ENCODE measurements at regions not wholly inside any gene's neighbourhood (a gene's known extent, or its start where the extent isn't known, plus 50 kb on each side); places are given as distances from the start of the nearest gene placed in this dataset.

- Histone ChIP-seq H3K9ac (no peak overlapping the region), H3K36me3 (ENCODE audit: control insufficient read depth, insufficient read depth, low read length) (no peaks in the 10 kb centered on the region), H3K27ac (no peak overlapping the region), H3K79me2 (no peaks in the 10 kb centered on the region), H3K4me1 (no peaks in the 10 kb centered on the region), H3K27me3 (ENCODE audit: control insufficient read depth, insufficient read depth, low read length) (no peaks in the 10 kb centered on the region), H2AFZ (no peak overlapping the region), H3K4me2 (ENCODE audit: low read length) (no peak overlapping the region), H3K4me3 (ENCODE audit: low read depth, low read length) (no peak overlapping the region), H3K9me3 (ENCODE audit: control insufficient read depth, low read length) (no peaks in the 10 kb centered on the region)
- no peak for TF ChIP-seq CTCF (IDR thresholded peaks at IDR 0.05)
These were observed 308.5 kb downstream of the KCNS3 start for GRCh38 chr2:18186816-18187613.

- no peaks in the 10 kb centered on the region for H3K27me3 ChIP-seq (ENCODE audit: control insufficient read depth, insufficient read depth, low read length)
- H3K27ac ChIP-seq: no peak overlapping the region
- TF ChIP-seq CTCF (IDR thresholded peaks at IDR 0.05): no peak
- H3K4me3 ChIP-seq (ENCODE audit: low read depth, low read length): no peak overlapping the region
- no peak overlapping the region for H2AFZ ChIP-seq
- no peaks in the 10 kb centered on the region for H3K36me3 ChIP-seq (ENCODE audit: control insufficient read depth, insufficient read depth, low read length)
- H3K9me3 ChIP-seq (ENCODE audit: control insufficient read depth, low read length): no peaks in the 10 kb centered on the region
- no peak overlapping the region for H3K4me2 ChIP-seq (ENCODE audit: low read length)
- H3K9ac ChIP-seq: no peak overlapping the region
- no peaks in the 10 kb centered on the region for H3K79me2 ChIP-seq
- no peaks in the 10 kb centered on the region for H3K4me1 ChIP-seq
These were observed 304.4 kb downstream of the KCNS3 start for GRCh38 chr2:18182861-18183260.

GRCh38 chr2:18180912-18181311, 302.4 kb downstream of the KCNS3 start:
- H3K27ac ChIP-seq: no peak overlapping the region
- TF ChIP-seq CTCF (IDR thresholded peaks at IDR 0.05): no peak
- no peak overlapping the region for H2AFZ ChIP-seq
- H3K36me3 ChIP-seq (ENCODE audit: control insufficient read depth, insufficient read depth, low read length): no peaks in the 10 kb centered on the region
- no peaks in the 10 kb centered on the region for H3K27me3 ChIP-seq (ENCODE audit: control insufficient read depth, insufficient read depth, low read length)
- no peaks in the 10 kb centered on the region for H3K9me3 ChIP-seq (ENCODE audit: control insufficient read depth, low read length)
- no peaks in the 10 kb centered on the region for H3K79me2 ChIP-seq
- H3K9ac ChIP-seq: no peak overlapping the region
- no peak overlapping the region for H3K4me3 ChIP-seq (ENCODE audit: low read depth, low read length)
- H3K4me1 ChIP-seq: no peaks in the 10 kb centered on the region
- no peak overlapping the region for H3K4me2 ChIP-seq (ENCODE audit: low read length)

- no peak overlapping the region for H3K4me2 ChIP-seq (ENCODE audit: low read length)
- no peak for TF ChIP-seq CTCF (IDR thresholded peaks at IDR 0.05)
- no peaks in the 10 kb centered on the region for H3K9me3 ChIP-seq (ENCODE audit: control insufficient read depth, low read length)
- no peaks in the 10 kb centered on the region for H3K79me2 ChIP-seq
- no peaks in the 10 kb centered on the region for H3K27me3 ChIP-seq (ENCODE audit: control insufficient read depth, insufficient read depth, low read length)
- H3K27ac ChIP-seq: no peak overlapping the region
- no peak overlapping the region for H3K4me3 ChIP-seq (ENCODE audit: low read depth, low read length)
- no peak overlapping the region for H2AFZ ChIP-seq
- H3K4me1 ChIP-seq: no peaks in the 10 kb centered on the region
- no peaks in the 10 kb centered on the region for H3K36me3 ChIP-seq (ENCODE audit: control insufficient read depth, insufficient read depth, low read length)
- no peak overlapping the region for H3K9ac ChIP-seq
These were observed 301.7 kb downstream of the KCNS3 start for GRCh38 chr2:18180031-18180610.

Data from parathyroid adenoma (tissue), 2 donors.